ENCODE measurements at regions not wholly inside any gene's neighbourhood (a gene's known extent, or its start where the extent isn't known, plus 50 kb on each side); places are given as distances from the start of the nearest gene placed in this dataset.

- TF ChIP-seq, protein P1, sequence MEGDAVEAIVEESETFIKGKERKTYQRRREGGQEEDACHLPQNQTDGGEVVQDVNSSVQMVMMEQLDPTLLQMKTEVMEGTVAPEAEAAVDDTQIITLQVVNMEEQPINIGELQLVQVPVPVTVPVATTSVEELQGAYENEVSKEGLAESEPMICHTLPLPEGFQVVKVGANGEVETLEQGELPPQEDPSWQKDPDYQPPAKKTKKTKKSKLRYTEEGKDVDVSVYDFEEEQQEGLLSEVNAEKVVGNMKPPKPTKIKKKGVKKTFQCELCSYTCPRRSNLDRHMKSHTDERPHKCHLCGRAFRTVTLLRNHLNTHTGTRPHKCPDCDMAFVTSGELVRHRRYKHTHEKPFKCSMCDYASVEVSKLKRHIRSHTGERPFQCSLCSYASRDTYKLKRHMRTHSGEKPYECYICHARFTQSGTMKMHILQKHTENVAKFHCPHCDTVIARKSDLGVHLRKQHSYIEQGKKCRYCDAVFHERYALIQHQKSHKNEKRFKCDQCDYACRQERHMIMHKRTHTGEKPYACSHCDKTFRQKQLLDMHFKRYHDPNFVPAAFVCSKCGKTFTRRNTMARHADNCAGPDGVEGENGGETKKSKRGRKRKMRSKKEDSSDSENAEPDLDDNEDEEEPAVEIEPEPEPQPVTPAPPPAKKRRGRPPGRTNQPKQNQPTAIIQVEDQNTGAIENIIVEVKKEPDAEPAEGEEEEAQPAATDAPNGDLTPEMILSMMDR (conservative IDR thresholded peaks at IDR 0.05): no peak
- no peak for TF ChIP-seq EZH2 (IDR thresholded peaks at IDR 0.05; ENCODE audit: low read depth)
These were observed 59.9 kb downstream of the FOXA2 start for GRCh38 chr20:22524393-22525015.
